ENCODE measurements at regions not wholly inside any gene's neighbourhood (a gene's known extent, or its start where the extent isn't known, plus 50 kb on each side); places are given as distances from the start of the nearest gene placed in this dataset.

DNA sequence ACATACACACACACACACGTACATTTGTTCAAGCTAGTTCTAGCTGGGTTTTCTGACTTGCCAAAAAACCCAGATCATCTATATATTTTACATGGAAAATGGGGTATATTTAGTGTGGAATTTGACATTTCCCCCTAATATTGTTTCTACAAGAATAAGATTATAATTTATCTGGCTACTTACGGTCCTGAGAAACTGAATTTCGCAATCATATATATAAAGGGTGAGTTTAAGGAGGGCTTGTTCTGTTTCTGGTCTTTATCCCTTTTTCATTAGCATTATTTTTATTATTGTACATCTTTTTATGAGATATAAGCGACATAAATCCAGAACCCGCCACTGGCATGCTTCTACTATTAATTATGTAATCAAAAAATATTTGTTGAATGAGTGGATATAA lies 528.9 kb downstream of the TMX3 start:
- CTCF ChIA-PET = interaction anchor here (0.8 kb wide), 1 partner anchor 25 kb away, joined by 4 read pairs; no protein-coding TSS in a partner anchor
- Histone ChIP-seq H3K27me3 (replicated peaks in 2 of 5; ENCODE audit: control insufficient read depth in 4 of 5, insufficient read depth in 5 of 5, low read length in 4 of 5) (no peaks in the 10 kb centered on the region), H3K27ac (ENCODE audit: insufficient read depth in 1 of 2, low read depth in 1 of 2, low read length in 2 of 2, poor library complexity in 1 of 2, severe bottlenecking in 2 of 2) (no peak overlapping the region), H3K4me3 (ENCODE audit: control insufficient read depth in 1 of 7, extremely low read depth in 1 of 7, insufficient read depth in 4 of 7, low read depth in 2 of 7, low read length in 6 of 7) (no peak overlapping the region), H3K9me3 (ENCODE audit: control extremely low read depth in 1 of 5, control insufficient read depth in 4 of 5, insufficient read depth in 2 of 5, low read depth in 1 of 5, low read length in 4 of 5) (no peaks in the 10 kb centered on the region), H3K4me1 (ENCODE audit: control extremely low read depth in 1 of 4, control insufficient read depth in 4 of 4, insufficient read depth in 4 of 4, low read length in 3 of 4) (no peaks in the 10 kb centered on the region), H3K36me3 (ENCODE audit: control insufficient read depth in 4 of 4, insufficient read depth in 4 of 4, low read length in 3 of 4) (no peaks in the 10 kb centered on the region)
- no peak for DNase-seq
- no CpG with 5 or more reads among the region's 5 CpGs for WGBS (ENCODE audit: insufficient coverage)
- POLR2A ChIA-PET = no interaction called here

DNA sequence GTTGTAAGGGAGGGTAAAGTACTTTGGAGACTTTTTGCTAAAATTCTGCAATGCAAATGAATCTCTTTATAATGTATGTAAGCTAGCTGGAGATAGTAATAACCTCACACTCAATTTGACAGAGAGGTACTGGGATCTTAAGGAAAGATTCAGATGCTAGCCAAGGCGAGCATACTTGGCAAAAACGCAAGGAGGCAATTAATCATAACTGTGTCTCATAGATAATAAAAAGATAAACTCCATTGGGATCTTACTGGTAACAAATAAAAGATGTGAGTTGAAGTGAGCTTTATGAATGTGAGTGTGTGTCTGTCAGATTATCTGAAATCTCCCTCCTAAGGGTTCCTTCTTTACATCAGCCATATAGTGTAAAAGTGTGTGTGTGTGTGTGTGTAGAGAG lies 533.0 kb downstream of the TMX3 start:
- no peaks in the 10 kb centered on the region for H3K9me3 ChIP-seq (ENCODE audit: control extremely low read depth in 1 of 5, control insufficient read depth in 4 of 5, insufficient read depth in 2 of 5, low read depth in 1 of 5, low read length in 4 of 5)
- no peaks in the 10 kb centered on the region for H3K27me3 ChIP-seq (replicated peaks in 2 of 5; ENCODE audit: control insufficient read depth in 4 of 5, insufficient read depth in 5 of 5, low read length in 4 of 5)
- H3K36me3 ChIP-seq (ENCODE audit: control insufficient read depth in 4 of 4, insufficient read depth in 4 of 4, low read length in 3 of 4) = no peaks in the 10 kb centered on the region
- H3K27ac ChIP-seq (ENCODE audit: insufficient read depth in 1 of 2, low read depth in 1 of 2, low read length in 2 of 2, poor library complexity in 1 of 2, severe bottlenecking in 2 of 2) = no peak overlapping the region
- H3K4me3 ChIP-seq (ENCODE audit: control insufficient read depth in 1 of 7, extremely low read depth in 1 of 7, insufficient read depth in 4 of 7, low read depth in 2 of 7, low read length in 6 of 7) = no peak overlapping the region
- CTCF ChIA-PET = interaction anchor here (1.0 kb wide), 1 partner anchor 8 kb away, joined by 3 read pairs; no protein-coding TSS in a partner anchor
- no peaks in the 10 kb centered on the region for H3K4me1 ChIP-seq (ENCODE audit: control extremely low read depth in 1 of 4, control insufficient read depth in 4 of 4, insufficient read depth in 4 of 4, low read length in 3 of 4)
- WGBS (ENCODE audit: insufficient coverage) = no CpG with 5 or more reads among the region's 2 CpGs
- DNase-seq = no peak
- POLR2A ChIA-PET = no interaction called here

- Histone ChIP-seq H3K27me3 (replicated peaks in 2 of 5; ENCODE audit: control insufficient read depth in 4 of 5, insufficient read depth in 5 of 5, low read length in 4 of 5) (no peaks in the 10 kb centered on the region), H3K27ac (ENCODE audit: insufficient read depth in 1 of 2, low read depth in 1 of 2, low read length in 2 of 2, poor library complexity in 1 of 2, severe bottlenecking in 2 of 2) (no peak overlapping the region), H3K4me1 (ENCODE audit: control extremely low read depth in 1 of 4, control insufficient read depth in 4 of 4, insufficient read depth in 4 of 4, low read length in 3 of 4) (no peaks in the 10 kb centered on the region), H3K36me3 (ENCODE audit: control insufficient read depth in 4 of 4, insufficient read depth in 4 of 4, low read length in 3 of 4) (no peaks in the 10 kb centered on the region), H3K9me3 (ENCODE audit: control extremely low read depth in 1 of 5, control insufficient read depth in 4 of 5, insufficient read depth in 2 of 5, low read depth in 1 of 5, low read length in 4 of 5) (no peaks in the 10 kb centered on the region), H3K4me3 (ENCODE audit: control insufficient read depth in 1 of 7, extremely low read depth in 1 of 7, insufficient read depth in 4 of 7, low read depth in 2 of 7, low read length in 6 of 7) (no peak overlapping the region)
- 88% methylated on average over 1 of the region's 2 CpGs for WGBS (ENCODE audit: insufficient coverage)
- DNase-seq = no peak
- ChIA-PET CTCF (no interaction called here), POLR2A (no interaction called here)
Measured at GRCh38 chr18:68179811-68180210, 535.1 kb downstream of the TMX3 start.

DNA sequence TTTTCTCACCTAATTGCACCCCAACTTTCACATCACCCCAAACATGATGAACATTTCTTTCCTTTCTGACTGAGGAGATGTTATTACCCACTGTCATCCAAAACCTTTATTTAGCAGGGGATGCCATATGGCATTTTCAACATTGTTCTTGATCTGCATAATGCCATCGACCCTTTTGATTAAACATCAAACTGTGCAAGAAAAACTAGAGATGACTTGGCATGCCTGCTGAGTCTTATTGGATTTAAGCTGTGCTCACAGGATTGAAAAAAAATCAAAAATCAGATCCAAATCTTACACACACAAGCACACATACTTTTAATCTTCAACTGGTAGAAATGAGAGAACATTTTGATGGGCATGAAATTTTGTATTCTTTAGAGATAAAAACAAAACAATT lies 536.0 kb downstream of the TMX3 start:
- Histone ChIP-seq H3K27ac (ENCODE audit: insufficient read depth in 1 of 2, low read depth in 1 of 2, low read length in 2 of 2, poor library complexity in 1 of 2, severe bottlenecking in 2 of 2) (no peak overlapping the region), H3K9me3 (ENCODE audit: control extremely low read depth in 1 of 5, control insufficient read depth in 4 of 5, insufficient read depth in 2 of 5, low read depth in 1 of 5, low read length in 4 of 5) (no peaks in the 10 kb centered on the region), H3K36me3 (ENCODE audit: control insufficient read depth in 4 of 4, insufficient read depth in 4 of 4, low read length in 3 of 4) (no peaks in the 10 kb centered on the region), H3K4me1 (ENCODE audit: control extremely low read depth in 1 of 4, control insufficient read depth in 4 of 4, insufficient read depth in 4 of 4, low read length in 3 of 4) (no peaks in the 10 kb centered on the region), H3K4me3 (ENCODE audit: control insufficient read depth in 1 of 7, extremely low read depth in 1 of 7, insufficient read depth in 4 of 7, low read depth in 2 of 7, low read length in 6 of 7) (no peak overlapping the region), H3K27me3 (replicated peaks in 2 of 5; ENCODE audit: control insufficient read depth in 4 of 5, insufficient read depth in 5 of 5, low read length in 4 of 5) (no peaks in the 10 kb centered on the region)
- POLR2A ChIA-PET = no interaction called here
- no peak for DNase-seq
- WGBS (ENCODE audit: insufficient coverage) = 88% methylated on average over 1 of the region's 1 CpG
- CTCF ChIA-PET = no interaction called here

DNA sequence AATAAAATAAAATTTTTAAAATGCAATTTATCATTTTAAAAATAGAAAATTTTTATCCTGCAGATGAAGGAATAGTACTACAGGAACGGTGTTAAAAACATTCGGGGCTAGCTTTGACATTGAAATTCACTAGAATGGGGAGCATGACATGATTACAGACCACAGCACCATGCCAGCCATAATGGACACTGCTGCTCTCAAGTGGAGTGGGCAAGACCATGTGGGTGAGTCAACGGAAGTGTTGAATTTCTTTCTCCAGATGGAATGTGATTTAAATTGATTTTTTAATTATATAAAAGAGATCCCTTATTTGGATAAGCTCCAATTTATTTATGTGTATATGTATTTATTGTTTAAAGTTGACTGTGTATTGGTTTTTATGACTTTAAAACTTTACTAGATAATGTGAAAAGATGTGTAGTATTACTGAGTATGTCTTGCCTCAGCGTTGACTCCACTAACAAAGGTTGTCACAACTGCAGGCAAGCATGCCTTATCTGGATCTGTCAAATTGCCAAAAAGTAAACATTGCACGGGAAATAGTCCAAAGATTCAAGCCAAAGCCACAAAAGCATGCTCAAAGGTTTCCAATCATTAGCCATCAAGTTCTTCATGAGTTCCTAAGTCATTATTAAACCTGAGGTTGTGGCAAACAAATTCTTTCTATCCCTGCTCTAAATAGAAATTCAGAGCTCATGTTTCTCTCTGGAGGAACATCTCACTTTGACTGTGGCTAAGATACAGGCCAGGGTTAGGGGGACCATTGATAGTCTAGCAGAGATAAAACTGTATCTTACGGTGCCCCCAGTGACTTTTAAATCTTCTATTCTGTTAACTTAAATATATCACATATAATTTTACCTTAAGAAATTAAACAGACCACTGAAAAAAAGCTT lies 536.9 kb downstream of the TMX3 start:
- POLR2A ChIA-PET = no interaction called here
- no peaks in the 10 kb centered on the region for H3K27me3 ChIP-seq (replicated peaks in 2 of 5; ENCODE audit: control insufficient read depth in 4 of 5, insufficient read depth in 5 of 5, low read length in 4 of 5)
- no peaks in the 10 kb centered on the region for H3K4me1 ChIP-seq (ENCODE audit: control extremely low read depth in 1 of 4, control insufficient read depth in 4 of 4, insufficient read depth in 4 of 4, low read length in 3 of 4)
- H3K36me3 ChIP-seq (ENCODE audit: control insufficient read depth in 4 of 4, insufficient read depth in 4 of 4, low read length in 3 of 4) = no peaks in the 10 kb centered on the region
- no peak overlapping the region for H3K27ac ChIP-seq (ENCODE audit: insufficient read depth in 1 of 2, low read depth in 1 of 2, low read length in 2 of 2, poor library complexity in 1 of 2, severe bottlenecking in 2 of 2)
- DNase-seq = peak in 1 of 3 donors; percentile 1
- 54% methylated on average over 4 of the region's 6 CpGs for WGBS (ENCODE audit: insufficient coverage)
- H3K4me3 ChIP-seq (ENCODE audit: control insufficient read depth in 1 of 7, extremely low read depth in 1 of 7, insufficient read depth in 4 of 7, low read depth in 2 of 7, low read length in 6 of 7) = no peak overlapping the region
- no peaks in the 10 kb centered on the region for H3K9me3 ChIP-seq (ENCODE audit: control extremely low read depth in 1 of 5, control insufficient read depth in 4 of 5, insufficient read depth in 2 of 5, low read depth in 1 of 5, low read length in 4 of 5)
- CTCF ChIA-PET = no interaction called here

- no peaks in the 10 kb centered on the region for H3K27me3 ChIP-seq (replicated peaks in 2 of 5; ENCODE audit: control insufficient read depth in 4 of 5, insufficient read depth in 5 of 5, low read length in 4 of 5)
- no peaks in the 10 kb centered on the region for H3K36me3 ChIP-seq (ENCODE audit: control insufficient read depth in 4 of 4, insufficient read depth in 4 of 4, low read length in 3 of 4)
- DNase-seq = no peak
- H3K4me1 ChIP-seq (ENCODE audit: control extremely low read depth in 1 of 4, control insufficient read depth in 4 of 4, insufficient read depth in 4 of 4, low read length in 3 of 4) = no peaks in the 10 kb centered on the region
- POLR2A ChIA-PET = no interaction called here
- CTCF ChIA-PET = no interaction called here
- H3K27ac ChIP-seq (ENCODE audit: insufficient read depth in 1 of 2, low read depth in 1 of 2, low read length in 2 of 2, poor library complexity in 1 of 2, severe bottlenecking in 2 of 2) = no peak overlapping the region
- H3K9me3 ChIP-seq (ENCODE audit: control extremely low read depth in 1 of 5, control insufficient read depth in 4 of 5, insufficient read depth in 2 of 5, low read depth in 1 of 5, low read length in 4 of 5) = no peaks in the 10 kb centered on the region
- H3K4me3 ChIP-seq (ENCODE audit: control insufficient read depth in 1 of 7, extremely low read depth in 1 of 7, insufficient read depth in 4 of 7, low read depth in 2 of 7, low read length in 6 of 7) = no peak overlapping the region
Measured at GRCh38 chr18:68176901-68177300, 538.0 kb downstream of the TMX3 start.

GRCh38 chr18:68172842-68173549 lies 541.9 kb downstream of the TMX3 start:
- no peak for DNase-seq
- H3K9me3 ChIP-seq (ENCODE audit: control extremely low read depth in 1 of 5, control insufficient read depth in 4 of 5, insufficient read depth in 2 of 5, low read depth in 1 of 5, low read length in 4 of 5) = peaks cover 0 to 1% (median 0%) of the 10 kb centered on the region in 5 experiments
- 82% methylated on average over 8 of the region's 17 CpGs for WGBS (ENCODE audit: insufficient coverage)
- H3K36me3 ChIP-seq (ENCODE audit: control insufficient read depth in 4 of 4, insufficient read depth in 4 of 4, low read length in 3 of 4) = no peaks in the 10 kb centered on the region
- ChIA-PET POLR2A (no interaction called here), CTCF (no interaction called here)
- no peak overlapping the region for H3K27ac ChIP-seq (ENCODE audit: insufficient read depth in 1 of 2, low read depth in 1 of 2, low read length in 2 of 2, poor library complexity in 1 of 2, severe bottlenecking in 2 of 2)
- no peak overlapping the region for H3K4me3 ChIP-seq (ENCODE audit: control insufficient read depth in 1 of 7, extremely low read depth in 1 of 7, insufficient read depth in 4 of 7, low read depth in 2 of 7, low read length in 6 of 7)
- H3K4me1 ChIP-seq (ENCODE audit: control extremely low read depth in 1 of 4, control insufficient read depth in 4 of 4, insufficient read depth in 4 of 4, low read length in 3 of 4) = no peaks in the 10 kb centered on the region
- no peaks in the 10 kb centered on the region for H3K27me3 ChIP-seq (replicated peaks in 2 of 5; ENCODE audit: control insufficient read depth in 4 of 5, insufficient read depth in 5 of 5, low read length in 4 of 5)
